ENCODE measurements at regions not wholly inside any gene's neighbourhood (a gene's known extent, or its start where the extent isn't known, plus 50 kb on each side); places are given as distances from the start of the nearest gene placed in this dataset.
"Not testable (repeated sequence)": the region's sequence is repeated elsewhere in the genome, so short reads cannot be mapped to it uniquely, and the experiment has no call there.

- DNase-seq (ENCODE audit: low spot score): no peak
Observed at GRCh38 chr6:168938546-168938945, 315.1 kb downstream of the THBS2 start.

GRCh38 chr6:168937054-168937453, 316.6 kb downstream of the THBS2 start:
- DNase-seq (ENCODE audit: low spot score): no peak

GRCh38 chr6:168935628-168936010, 318.0 kb downstream of the THBS2 start:
- DNase-seq (ENCODE audit: low spot score): no peak

- no peak for DNase-seq (ENCODE audit: low spot score)
Observed at GRCh38 chr6:168934660-168935627, 318.7 kb downstream of the THBS2 start.

- not testable (repeated sequence) for DNase-seq (ENCODE audit: low spot score)
Observed at GRCh38 chr6:168932171-168932570, 321.5 kb downstream of the THBS2 start.

GRCh38 chr6:168931072-168931471, 322.6 kb downstream of the THBS2 start:
- DNase-seq (ENCODE audit: low spot score): not testable (repeated sequence)

GRCh38 chr6:168929871-168930450, 323.7 kb downstream of the THBS2 start:
- DNase-seq (ENCODE audit: low spot score): no peak

GRCh38 chr6:168928012-168928411, 325.6 kb downstream of the THBS2 start:
- no peak for DNase-seq (ENCODE audit: low spot score)

GRCh38 chr6:168927026-168927425, 326.6 kb downstream of the THBS2 start:
- no peak for DNase-seq (ENCODE audit: low spot score)

GRCh38 chr6:168926306-168926705, 327.3 kb downstream of the THBS2 start:
- DNase-seq (ENCODE audit: low spot score): no peak

- DNase-seq (ENCODE audit: low spot score): no peak
Observed at GRCh38 chr6:168925671-168926070, 328.0 kb downstream of the THBS2 start.

GRCh38 chr6:168923171-168923570, 330.5 kb downstream of the THBS2 start:
- no peak for DNase-seq (ENCODE audit: low spot score)

GRCh38 chr6:168922436-168922835, 331.2 kb downstream of the THBS2 start:
- DNase-seq (ENCODE audit: low spot score): no peak

- DNase-seq (ENCODE audit: low spot score): no peak
Observed at GRCh38 chr6:168920289-168920688, 333.4 kb downstream of the THBS2 start.

- no peak for DNase-seq (ENCODE audit: low spot score)
Observed at GRCh38 chr6:168919470-168920179, 334.0 kb downstream of the THBS2 start.

- DNase-seq (ENCODE audit: low spot score): no peak
Observed at GRCh38 chr6:168916576-168917211, 337.0 kb downstream of the THBS2 start.

GRCh38 chr6:168915855-168916254, 337.8 kb downstream of the THBS2 start:
- no peak for DNase-seq (ENCODE audit: low spot score)

GRCh38 chr6:168915242-168915641, 338.4 kb downstream of the THBS2 start:
- DNase-seq (ENCODE audit: low spot score): no peak

GRCh38 chr6:168913866-168914469, 339.7 kb downstream of the THBS2 start:
- DNase-seq (ENCODE audit: low spot score): no peak

GRCh38 chr6:168913231-168913865, 340.3 kb downstream of the THBS2 start:
- DNase-seq (ENCODE audit: low spot score): not testable (repeated sequence)

- no peak for DNase-seq (ENCODE audit: low spot score)
Observed at GRCh38 chr6:168909288-168909687, 344.4 kb downstream of the THBS2 start.

Data from hematopoietic multipotent progenitor cell treated with erythropoietin and hydrocortisone succinate and interleukin-3 and kit ligand, for 17 days (in vitro differentiated cells).